ENCODE measurements at regions not wholly inside any gene's neighbourhood (a gene's known extent, or its start where the extent isn't known, plus 50 kb on each side); places are given as distances from the start of the nearest gene placed in this dataset.

DNA sequence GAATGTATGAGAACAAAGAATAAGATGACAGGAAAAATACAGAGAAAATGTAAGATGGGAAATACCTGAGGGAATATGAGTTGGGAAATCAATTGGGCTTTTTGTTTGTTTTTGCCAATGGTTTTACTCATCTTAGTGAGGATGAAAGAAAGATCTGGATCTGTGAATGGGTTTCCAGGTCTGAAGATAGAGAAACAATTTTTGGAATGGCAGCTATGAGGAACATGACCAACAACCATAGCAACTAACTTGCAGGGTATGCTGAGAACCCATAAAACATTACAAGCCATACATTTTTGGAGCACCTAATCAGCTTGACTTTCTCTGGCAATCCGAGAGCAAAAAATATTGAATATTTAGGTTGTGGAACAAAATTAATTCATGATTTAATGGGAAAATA is 290.0 kb downstream of the KCTD12 start:
- Histone ChIP-seq H3K4me3 (ENCODE audit: insufficient read depth, low read depth, low read length) (no peak overlapping the region), H4K20me1 (ENCODE audit: insufficient read depth, low read length) (no peaks in the 10 kb centered on the region), H3K27me3 (ENCODE audit: insufficient read depth, low read length) (no peaks in the 10 kb centered on the region), H3K4me1 (ENCODE audit: insufficient read depth, low read length) (no peaks in the 10 kb centered on the region), H3K4me2 (ENCODE audit: low read length) (no peak overlapping the region), H3K9ac (ENCODE audit: low read length) (no peak overlapping the region), H3K9me3 (ENCODE audit: insufficient read depth, low read depth, low read length) (no peaks in the 10 kb centered on the region), H3K36me3 (ENCODE audit: insufficient read depth, low read length) (no peaks in the 10 kb centered on the region), H3K27ac (ENCODE audit: low read depth, low read length) (no peak overlapping the region), H3K79me2 (ENCODE audit: insufficient read depth, low read length) (no peaks in the 10 kb centered on the region), H2AFZ (ENCODE audit: low read depth, low read length) (no peak overlapping the region)
- TF ChIP-seq, protein P1, sequence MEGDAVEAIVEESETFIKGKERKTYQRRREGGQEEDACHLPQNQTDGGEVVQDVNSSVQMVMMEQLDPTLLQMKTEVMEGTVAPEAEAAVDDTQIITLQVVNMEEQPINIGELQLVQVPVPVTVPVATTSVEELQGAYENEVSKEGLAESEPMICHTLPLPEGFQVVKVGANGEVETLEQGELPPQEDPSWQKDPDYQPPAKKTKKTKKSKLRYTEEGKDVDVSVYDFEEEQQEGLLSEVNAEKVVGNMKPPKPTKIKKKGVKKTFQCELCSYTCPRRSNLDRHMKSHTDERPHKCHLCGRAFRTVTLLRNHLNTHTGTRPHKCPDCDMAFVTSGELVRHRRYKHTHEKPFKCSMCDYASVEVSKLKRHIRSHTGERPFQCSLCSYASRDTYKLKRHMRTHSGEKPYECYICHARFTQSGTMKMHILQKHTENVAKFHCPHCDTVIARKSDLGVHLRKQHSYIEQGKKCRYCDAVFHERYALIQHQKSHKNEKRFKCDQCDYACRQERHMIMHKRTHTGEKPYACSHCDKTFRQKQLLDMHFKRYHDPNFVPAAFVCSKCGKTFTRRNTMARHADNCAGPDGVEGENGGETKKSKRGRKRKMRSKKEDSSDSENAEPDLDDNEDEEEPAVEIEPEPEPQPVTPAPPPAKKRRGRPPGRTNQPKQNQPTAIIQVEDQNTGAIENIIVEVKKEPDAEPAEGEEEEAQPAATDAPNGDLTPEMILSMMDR (IDR thresholded peaks at IDR 0.05; ENCODE audit: insufficient read depth, low read depth, low read length), result no peak
- TF ChIP-seq EZH2 (IDR thresholded peaks at IDR 0.05; ENCODE audit: insufficient read depth, low read length), result no peak
- Mint-ChIP-seq H3K4me3 (ENCODE audit: unreplicated experiment) (no peak overlapping the region), H3K27ac (ENCODE audit: unreplicated experiment) (peak overlapping the region; percentile 44), H3K9me3 (ENCODE audit: unreplicated experiment) (no peaks in the 10 kb centered on the region), H3K27me3 (ENCODE audit: low read depth, unreplicated experiment) (no peaks in the 10 kb centered on the region), H3K4me1 (ENCODE audit: low read depth, unreplicated experiment) (peaks cover 8% of the 10 kb centered on the region), H3K36me3 (ENCODE audit: low read depth, unreplicated experiment) (no peaks in the 10 kb centered on the region)
- FAIRE-seq (no peak), DNase-seq (ENCODE audit: low read depth) (no peak)

GRCh38 chr13:76594435-76594834 is 291.8 kb downstream of the KCTD12 start:
- no peak for TF ChIP-seq EZH2 (IDR thresholded peaks at IDR 0.05; ENCODE audit: insufficient read depth, low read length)
- TF ChIP-seq, protein P1 (IDR thresholded peaks at IDR 0.05; ENCODE audit: insufficient read depth, low read depth, low read length), result no peak
- no peaks in the 10 kb centered on the region for H3K27me3 ChIP-seq (ENCODE audit: insufficient read depth, low read length)
- no peaks in the 10 kb centered on the region for H3K79me2 ChIP-seq (ENCODE audit: insufficient read depth, low read length)
- H3K4me2 ChIP-seq (ENCODE audit: low read length), result no peak overlapping the region
- H3K9ac ChIP-seq (ENCODE audit: low read length), result no peak overlapping the region
- no peaks in the 10 kb centered on the region for H3K9me3 Mint-ChIP-seq (ENCODE audit: unreplicated experiment)
- peaks cover 8% of the 10 kb centered on the region for H3K4me1 Mint-ChIP-seq (ENCODE audit: low read depth, unreplicated experiment)
- H3K36me3 ChIP-seq (ENCODE audit: insufficient read depth, low read length), result no peaks in the 10 kb centered on the region
- H2AFZ ChIP-seq (ENCODE audit: low read depth, low read length), result no peak overlapping the region
- H3K4me3 ChIP-seq (ENCODE audit: insufficient read depth, low read depth, low read length), result no peak overlapping the region
- no peaks in the 10 kb centered on the region for H3K9me3 ChIP-seq (ENCODE audit: insufficient read depth, low read depth, low read length)
- H3K27me3 Mint-ChIP-seq (ENCODE audit: low read depth, unreplicated experiment), result no peaks in the 10 kb centered on the region
- DNase-seq (ENCODE audit: low read depth), result no peak
- no peak overlapping the region for H3K27ac Mint-ChIP-seq (ENCODE audit: unreplicated experiment)
- no peaks in the 10 kb centered on the region for H3K36me3 Mint-ChIP-seq (ENCODE audit: low read depth, unreplicated experiment)
- no peak overlapping the region for H3K4me3 Mint-ChIP-seq (ENCODE audit: unreplicated experiment)
- no peak overlapping the region for H3K27ac ChIP-seq (ENCODE audit: low read depth, low read length)
- FAIRE-seq, result no peak
- H3K4me1 ChIP-seq (ENCODE audit: insufficient read depth, low read length), result no peaks in the 10 kb centered on the region
- H4K20me1 ChIP-seq (ENCODE audit: insufficient read depth, low read length), result no peaks in the 10 kb centered on the region

GRCh38 chr13:76586842-76587241 is 299.4 kb downstream of the KCTD12 start:
- H3K4me1 ChIP-seq (ENCODE audit: insufficient read depth, low read length), result no peaks in the 10 kb centered on the region
- no peak overlapping the region for H3K27ac Mint-ChIP-seq (ENCODE audit: unreplicated experiment)
- TF ChIP-seq EZH2 (IDR thresholded peaks at IDR 0.05; ENCODE audit: insufficient read depth, low read length), result no peak
- TF ChIP-seq, protein P1 (IDR thresholded peaks at IDR 0.05; ENCODE audit: insufficient read depth, low read depth, low read length), result no peak
- H3K79me2 ChIP-seq (ENCODE audit: insufficient read depth, low read length), result no peaks in the 10 kb centered on the region
- no peaks in the 10 kb centered on the region for H3K4me1 Mint-ChIP-seq (ENCODE audit: low read depth, unreplicated experiment)
- H4K20me1 ChIP-seq (ENCODE audit: insufficient read depth, low read length), result no peaks in the 10 kb centered on the region
- no peaks in the 10 kb centered on the region for H3K27me3 Mint-ChIP-seq (ENCODE audit: low read depth, unreplicated experiment)
- H3K27ac ChIP-seq (ENCODE audit: low read depth, low read length), result no peak overlapping the region
- no peak for FAIRE-seq
- no peak overlapping the region for H3K9ac ChIP-seq (ENCODE audit: low read length)
- no peak overlapping the region for H3K4me3 Mint-ChIP-seq (ENCODE audit: unreplicated experiment)
- H3K36me3 ChIP-seq (ENCODE audit: insufficient read depth, low read length), result no peaks in the 10 kb centered on the region
- H3K4me3 ChIP-seq (ENCODE audit: insufficient read depth, low read depth, low read length), result no peak overlapping the region
- H3K9me3 ChIP-seq (ENCODE audit: insufficient read depth, low read depth, low read length), result no peaks in the 10 kb centered on the region
- H3K36me3 Mint-ChIP-seq (ENCODE audit: low read depth, unreplicated experiment), result no peaks in the 10 kb centered on the region
- DNase-seq (ENCODE audit: low read depth), result no peak
- H3K9me3 Mint-ChIP-seq (ENCODE audit: unreplicated experiment), result no peaks in the 10 kb centered on the region
- no peak overlapping the region for H3K4me2 ChIP-seq (ENCODE audit: low read length)
- H2AFZ ChIP-seq (ENCODE audit: low read depth, low read length), result no peak overlapping the region
- H3K27me3 ChIP-seq (ENCODE audit: insufficient read depth, low read length), result no peaks in the 10 kb centered on the region
